ENCODE measurements at regions not wholly inside any gene's neighbourhood (a gene's known extent, or its start where the extent isn't known, plus 50 kb on each side); places are given as distances from the start of the nearest gene placed in this dataset.
"Not testable (repeated sequence)": the region's sequence is repeated elsewhere in the genome, so short reads cannot be mapped to it uniquely, and the experiment has no call there.

GRCh38 chr10:16242859-16243613, 193.8 kb upstream of the PTER start:
- no peak for DNase-seq

- DNase-seq: not testable (repeated sequence)
Measured at GRCh38 chr10:16250136-16250535, 186.7 kb upstream of the PTER start.

GRCh38 chr10:16256336-16256735, 180.5 kb upstream of the PTER start:
- no peak for DNase-seq

- no peak for DNase-seq
Measured at GRCh38 chr10:16258291-16259040, 178.3 kb upstream of the PTER start.

GRCh38 chr10:16259726-16260125, 177.1 kb upstream of the PTER start:
- DNase-seq: no peak

GRCh38 chr10:16260388-16260787, 176.4 kb upstream of the PTER start:
- DNase-seq: no peak

GRCh38 chr10:16271571-16271970, 165.2 kb upstream of the PTER start:
- no peak for DNase-seq

- no peak for DNase-seq
Measured at GRCh38 chr10:16274911-16275310, 161.9 kb upstream of the PTER start.

- DNase-seq: no peak
Measured at GRCh38 chr10:16280595-16280994, 156.2 kb upstream of the PTER start.

- DNase-seq: no peak
Measured at GRCh38 chr10:16292366-16292765, 144.4 kb upstream of the PTER start.

GRCh38 chr10:16297069-16297468, 139.7 kb upstream of the PTER start:
- no peak for DNase-seq

GRCh38 chr10:16297642-16298041, 139.2 kb upstream of the PTER start:
- no peak for DNase-seq

- no peak for DNase-seq
Measured at GRCh38 chr10:16304311-16304710, 132.5 kb upstream of the PTER start.

GRCh38 chr10:16310440-16310839, 126.4 kb upstream of the PTER start:
- DNase-seq: no peak

GRCh38 chr10:16314259-16314658, 122.6 kb upstream of the PTER start:
- DNase-seq: no peak

- no peak for DNase-seq
Measured at GRCh38 chr10:16316733-16317390, 119.9 kb upstream of the PTER start.

- DNase-seq: no peak
Measured at GRCh38 chr10:16341637-16342036, 95.2 kb upstream of the PTER start.

GRCh38 chr10:16348891-16349290, 87.9 kb upstream of the PTER start:
- DNase-seq: no peak

GRCh38 chr10:16352146-16352545, 84.7 kb upstream of the PTER start:
- no peak for DNase-seq

GRCh38 chr10:16360001-16360400, 76.8 kb upstream of the PTER start:
- DNase-seq: no peak

GRCh38 chr10:16360425-16360824, 76.4 kb upstream of the PTER start:
- no peak for DNase-seq

GRCh38 chr10:16361086-16361485, 75.7 kb upstream of the PTER start:
- DNase-seq: no peak

GRCh38 chr10:16363741-16364140, 73.1 kb upstream of the PTER start:
- no peak for DNase-seq

Measured in MV-4-11 (cell line).